Choroid plexus epithelial cell (primary cell): ENCODE measurements at regions not wholly inside any gene's neighbourhood (a gene's known extent, or its start where the extent isn't known, plus 50 kb on each side); places are given as distances from the start of the nearest gene placed in this dataset.
A peak's percentile ranks its signal among the peaks of the same experiment; 100 is the strongest.

Experiments used
- DNase-seq: peaks from one replicate; pipeline ENCODE4 v3.0.0-alpha.2; 2010; ENCODE audit warnings: low read depth
- H3K4me3 ChIP-seq: 2 replicates; pipeline ENCODE4 v1.5.1; 2011; ENCODE audit warnings: low read depth, mild to moderate bottlenecking, control low read depth, low read length, moderate library complexity
- TF ChIP-seq, protein P1 (sequence below): conservative IDR thresholded peaks from 2 replicates; pipeline ENCODE4 v1.5.1; 2011; ENCODE audit warnings: low read depth, mild to moderate bottlenecking, control low read depth, inconsistent platforms, low read length, moderate library complexity

DNA sequence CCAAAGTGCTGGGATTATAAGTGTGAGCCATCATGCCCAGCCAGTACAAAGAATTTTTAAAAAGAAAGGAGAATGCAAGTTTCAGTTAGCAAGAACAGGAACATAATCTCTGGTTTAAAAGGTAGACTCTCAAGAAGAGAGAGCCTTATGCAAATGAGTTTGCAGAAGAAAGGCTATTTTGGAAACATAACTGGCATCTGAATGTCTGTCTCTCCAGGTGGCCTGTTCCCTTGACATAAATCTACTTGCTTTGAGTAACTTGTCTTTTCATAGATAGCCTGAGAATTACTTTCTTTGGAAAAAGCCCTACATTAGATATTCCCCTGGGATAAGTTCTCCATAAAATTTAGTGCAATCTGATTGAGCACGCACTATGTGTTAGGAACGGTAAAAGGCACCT is 109.6 kb downstream of the ICOS start:
- TF ChIP-seq, protein P1, sequence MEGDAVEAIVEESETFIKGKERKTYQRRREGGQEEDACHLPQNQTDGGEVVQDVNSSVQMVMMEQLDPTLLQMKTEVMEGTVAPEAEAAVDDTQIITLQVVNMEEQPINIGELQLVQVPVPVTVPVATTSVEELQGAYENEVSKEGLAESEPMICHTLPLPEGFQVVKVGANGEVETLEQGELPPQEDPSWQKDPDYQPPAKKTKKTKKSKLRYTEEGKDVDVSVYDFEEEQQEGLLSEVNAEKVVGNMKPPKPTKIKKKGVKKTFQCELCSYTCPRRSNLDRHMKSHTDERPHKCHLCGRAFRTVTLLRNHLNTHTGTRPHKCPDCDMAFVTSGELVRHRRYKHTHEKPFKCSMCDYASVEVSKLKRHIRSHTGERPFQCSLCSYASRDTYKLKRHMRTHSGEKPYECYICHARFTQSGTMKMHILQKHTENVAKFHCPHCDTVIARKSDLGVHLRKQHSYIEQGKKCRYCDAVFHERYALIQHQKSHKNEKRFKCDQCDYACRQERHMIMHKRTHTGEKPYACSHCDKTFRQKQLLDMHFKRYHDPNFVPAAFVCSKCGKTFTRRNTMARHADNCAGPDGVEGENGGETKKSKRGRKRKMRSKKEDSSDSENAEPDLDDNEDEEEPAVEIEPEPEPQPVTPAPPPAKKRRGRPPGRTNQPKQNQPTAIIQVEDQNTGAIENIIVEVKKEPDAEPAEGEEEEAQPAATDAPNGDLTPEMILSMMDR, result no peak
- H3K4me3 ChIP-seq, result no peak overlapping the region
- DNase-seq, result no peak

DNA sequence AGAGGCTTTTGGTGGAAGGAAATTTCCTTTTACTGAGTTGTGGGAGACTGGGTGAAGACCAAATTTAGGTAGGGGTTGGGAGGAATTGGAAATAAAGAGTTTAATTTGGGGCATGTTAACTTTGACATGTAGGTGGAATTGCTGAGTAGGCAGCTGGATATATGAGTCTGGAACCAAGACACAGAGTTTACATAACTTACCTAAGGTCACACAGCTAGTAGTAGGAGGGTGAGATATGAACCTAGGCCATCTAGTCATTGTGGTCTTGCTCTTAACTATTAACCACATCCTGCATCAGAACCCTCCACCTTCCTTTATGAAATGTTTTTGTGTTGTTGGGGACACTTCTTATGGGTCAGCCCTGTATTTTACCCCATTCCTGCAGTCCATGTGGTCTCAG is 113.1 kb downstream of the ICOS start:
- no peak overlapping the region for H3K4me3 ChIP-seq
- DNase-seq, result no peak
- TF ChIP-seq, protein P1, result no peak

DNA sequence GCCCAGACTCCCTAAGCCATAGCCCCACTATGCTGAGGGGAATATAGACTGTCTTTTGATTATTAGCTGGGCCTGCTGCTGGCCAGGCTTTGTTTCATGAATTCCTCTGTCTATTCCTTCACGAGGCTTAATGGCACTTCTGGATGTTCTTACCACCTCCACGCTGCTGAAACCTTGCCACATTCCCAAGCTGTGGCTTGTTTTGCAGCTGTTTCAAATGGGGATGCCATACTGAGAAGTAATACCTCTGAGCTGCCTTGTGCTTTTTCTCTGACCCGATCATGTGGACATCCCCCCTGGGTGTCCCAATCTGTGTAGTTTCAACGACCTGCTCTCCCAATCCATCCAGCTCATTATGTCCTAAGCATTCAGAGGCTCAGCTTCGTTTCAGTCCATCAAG is 114.1 kb downstream of the ICOS start:
- no peak for DNase-seq
- no peak overlapping the region for H3K4me3 ChIP-seq
- TF ChIP-seq, protein P1, result no peak

GRCh38 chr2:204051476-204051875 is 114.9 kb downstream of the ICOS start:
- TF ChIP-seq, protein P1, result peak; percentile 30
- DNase-seq, result peak; percentile 6
- H3K4me3 ChIP-seq, result no peak overlapping the region

DNA sequence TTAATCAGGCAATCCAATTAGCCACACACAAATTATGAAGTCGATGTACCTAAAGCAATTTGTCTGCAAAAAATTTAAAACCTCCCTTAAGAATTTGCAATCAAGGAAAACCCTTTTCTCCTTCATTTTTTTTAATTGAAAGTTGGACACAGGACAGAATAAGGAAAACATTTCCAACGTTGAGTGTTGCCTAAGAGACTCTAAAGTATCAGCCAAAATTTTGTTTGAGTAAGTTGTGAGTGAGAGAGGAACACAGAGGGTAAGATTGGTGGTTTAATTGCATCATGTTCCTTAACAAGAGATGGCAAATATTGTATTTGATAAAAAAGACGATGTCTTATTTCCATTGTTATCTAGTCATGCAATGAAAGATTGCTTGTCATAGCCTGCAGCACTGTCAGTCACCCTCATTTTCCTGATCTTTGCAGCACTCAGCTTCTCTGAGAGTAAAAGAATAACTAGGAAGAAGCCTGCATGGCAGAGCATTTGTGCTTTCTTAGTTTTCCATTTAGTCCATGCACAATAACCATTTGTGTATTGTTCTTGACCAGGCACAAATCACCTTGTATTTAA is 115.5 kb downstream of the ICOS start:
- no peak for DNase-seq
- no peak overlapping the region for H3K4me3 ChIP-seq
- TF ChIP-seq, protein P1, result no peak

GRCh38 chr2:204059016-204059415 is 122.5 kb downstream of the ICOS start:
- H3K4me3 ChIP-seq, result no peak overlapping the region
- no peak for DNase-seq
- TF ChIP-seq, protein P1, result no peak

DNA sequence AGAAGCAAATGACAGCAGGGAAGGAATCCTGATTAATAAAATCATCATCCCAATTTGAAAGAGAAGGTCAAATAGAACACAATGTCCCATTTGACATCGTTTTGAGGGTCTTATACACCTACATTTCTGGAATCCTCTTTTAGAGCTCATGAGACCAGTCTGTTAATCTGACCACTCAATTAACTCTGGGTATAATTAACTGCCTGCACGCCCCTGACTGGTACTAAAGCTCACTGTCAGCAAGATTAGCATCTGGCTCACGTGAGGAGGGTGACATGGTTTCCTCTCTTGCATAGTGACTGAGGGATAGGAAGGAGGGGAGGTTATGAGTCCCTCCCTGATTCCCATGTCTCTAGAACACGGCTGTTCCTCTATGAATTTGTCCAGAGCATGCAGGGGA is 124.3 kb downstream of the ICOS start:
- H3K4me3 ChIP-seq, result no peak overlapping the region
- TF ChIP-seq, protein P1, result no peak
- no peak for DNase-seq
